Right cardiac atrium (tissue), 5 donors: ENCODE measurements at regions not wholly inside any gene's neighbourhood (a gene's known extent, or its start where the extent isn't known, plus 50 kb on each side); places are given as distances from the start of the nearest gene placed in this dataset.

ENCODE experiments used
- ATAC-seq, 2 donors: fragments of 200-7000 bp; cut with Tn5 transposase; one replicate each; pipeline versions ENCODE4 v1.8.0 to v1.9.1; 2020; ENCODE audit warnings: moderate library complexity in 2 of 2, mild to moderate bottlenecking in 1 of 2
- DNase-seq, 3 donors: peaks; one replicate each; pipeline ENCODE4 v3.0.0-alpha.2; 2020
- H3K27ac ChIP-seq: one replicate; pipeline ENCODE4 v1.5.1; 2013; ENCODE audit warnings: mild to moderate bottlenecking, low read length, control low read depth, moderate library complexity
- H3K27me3 ChIP-seq: one replicate; pipeline ENCODE4 v1.6.1; 2013; ENCODE audit not compliant: control insufficient read depth, insufficient read depth
- H3K4me1 ChIP-seq: one replicate; pipeline ENCODE4 v1.6.1; 2013; ENCODE audit warnings: low read length; ENCODE audit not compliant: control insufficient read depth, insufficient read depth
- H3K4me3 ChIP-seq: one replicate; pipeline ENCODE4 v1.5.1; 2013; ENCODE audit warnings: low read length, control low read depth
- H3K9me3 ChIP-seq: one replicate; pipeline ENCODE4 v1.6.1; 2013; ENCODE audit warnings: low read length; ENCODE audit not compliant: control insufficient read depth
- WGBS: extraction: QIAGEN DNeasy Blood & Tissue Kit; methylation state at CpG from one replicate; pipeline ENCODE4 v1.1.7; 2013; 5-methylcytosine and 5-hydroxymethylcytosine counted together
- intact Hi-C, 4 donors: fragments of 100-400 bp; cut with DNase I; formaldehyde crosslinking; loops; one replicate each; pipeline versions ENCODE4 v1.11.0 to v1.14.0; 2022 to 2023
- donor health status: healthy with polysubstance abuse.
- donor health status: DM: no; HTN: yes; CAD: no.
- donor health status: DM: no; HTN: no; CAD: no.
- donor health status: DM: no; HTN: yes; CAD: no; lungs with severe emphysema.
- donor health status: DM: yes; HTN: yes; CAD: no.

DNA sequence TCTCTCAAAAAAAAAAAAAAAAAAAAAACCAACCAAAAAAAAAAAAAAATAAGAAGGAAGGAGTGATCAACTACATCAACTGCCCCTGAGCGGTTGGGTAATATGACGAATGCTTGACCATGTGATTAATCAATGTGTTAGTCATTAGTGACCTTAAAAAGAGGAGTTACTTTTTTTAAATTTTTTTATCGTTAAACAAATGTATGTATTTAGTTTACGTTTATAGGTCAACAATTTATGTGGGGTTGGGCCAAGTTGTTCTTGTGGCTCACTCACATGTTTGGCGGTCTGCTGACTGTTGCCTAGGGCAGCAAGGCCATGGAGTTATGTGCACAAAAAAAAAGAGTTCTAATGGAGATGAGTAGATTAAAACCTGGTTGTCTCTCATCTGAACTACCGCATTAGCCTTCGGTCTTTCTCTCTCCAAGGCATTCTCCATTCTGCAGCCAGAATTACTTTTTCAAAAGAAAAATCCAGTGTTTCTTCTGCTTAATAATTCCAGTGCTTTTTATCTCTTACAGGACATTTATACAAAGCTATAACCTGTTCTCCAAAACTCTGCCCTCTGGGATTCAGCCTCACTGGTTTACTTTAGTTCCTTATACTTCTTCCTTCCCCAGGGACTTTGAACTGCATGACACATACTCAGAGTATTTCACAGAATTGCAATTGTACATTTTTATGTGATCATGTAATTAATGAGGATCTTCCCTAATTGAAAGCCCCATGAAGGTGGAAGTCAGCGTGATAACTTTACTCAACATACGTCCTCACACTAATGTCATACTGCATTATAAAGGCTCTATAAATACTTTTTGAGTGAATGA, 505.5 kb downstream of the ANKRD50 start:
- H3K4me3 ChIP-seq, result no peak overlapping the region
- WGBS, result 96% methylated on average over 9 of the region's 9 CpGs
- no peak overlapping the region for H3K27ac ChIP-seq
- intact Hi-C loops, result no loop called here
- no peak for DNase-seq
- no peak for ATAC-seq
- no peaks in the 10 kb centered on the region for H3K9me3 ChIP-seq
- H3K4me1 ChIP-seq, result no peaks in the 10 kb centered on the region
- H3K27me3 ChIP-seq, result no peaks in the 10 kb centered on the region

DNA sequence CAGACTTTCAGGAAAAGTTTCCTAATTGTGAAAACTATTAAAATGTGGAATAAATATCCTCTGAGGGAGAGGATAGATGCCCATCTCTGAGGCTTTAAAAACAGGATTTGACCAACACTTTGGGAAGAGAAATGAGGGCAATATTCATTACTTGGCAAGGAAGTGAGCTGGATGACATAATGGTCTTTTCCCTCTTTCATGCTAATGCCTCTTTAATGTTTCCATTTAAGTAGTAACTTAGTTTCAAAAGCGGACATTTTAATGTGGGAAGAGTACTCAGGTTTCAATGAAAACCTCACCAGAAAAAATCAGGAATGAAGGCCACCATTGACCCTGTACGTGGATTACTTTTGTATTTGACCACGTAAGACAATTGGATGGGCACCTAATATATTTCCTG, 503.3 kb downstream of the ANKRD50 start:
- DNase-seq (no peak), ATAC-seq (no peak)
- intact Hi-C loops, result no loop called here
- WGBS, result 89% methylated on average over 3 of the region's 3 CpGs
- H3K9me3 ChIP-seq, result no peaks in the 10 kb centered on the region
- no peak overlapping the region for H3K27ac ChIP-seq
- H3K27me3 ChIP-seq, result no peaks in the 10 kb centered on the region
- no peaks in the 10 kb centered on the region for H3K4me1 ChIP-seq
- H3K4me3 ChIP-seq, result no peak overlapping the region

DNA sequence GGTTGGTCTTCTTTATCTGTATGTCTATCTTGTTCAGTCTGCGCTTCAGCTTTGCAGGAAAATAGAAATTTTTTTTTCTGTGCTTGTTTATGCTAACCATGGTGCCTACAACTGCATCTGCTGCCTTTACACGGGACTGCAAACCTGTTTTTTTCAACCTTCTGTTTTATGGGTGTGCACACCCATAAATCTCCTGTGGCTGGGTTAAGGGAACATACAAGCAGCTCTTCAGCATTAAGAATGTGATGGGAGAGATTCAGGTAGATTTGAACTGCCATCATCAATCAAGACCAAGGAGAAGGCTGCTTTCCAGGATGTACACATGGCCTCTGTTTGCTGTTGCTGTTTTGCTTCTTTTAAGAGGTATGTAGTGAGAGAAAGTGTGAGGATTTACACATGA, 502.9 kb downstream of the ANKRD50 start:
- no peaks in the 10 kb centered on the region for H3K9me3 ChIP-seq
- no peak overlapping the region for H3K27ac ChIP-seq
- no peaks in the 10 kb centered on the region for H3K27me3 ChIP-seq
- ATAC-seq (no peak), DNase-seq (no peak)
- intact Hi-C loops, result no loop called here
- WGBS, result 91% methylated on average over 2 of the region's 2 CpGs
- H3K4me1 ChIP-seq, result no peaks in the 10 kb centered on the region
- no peak overlapping the region for H3K4me3 ChIP-seq

DNA sequence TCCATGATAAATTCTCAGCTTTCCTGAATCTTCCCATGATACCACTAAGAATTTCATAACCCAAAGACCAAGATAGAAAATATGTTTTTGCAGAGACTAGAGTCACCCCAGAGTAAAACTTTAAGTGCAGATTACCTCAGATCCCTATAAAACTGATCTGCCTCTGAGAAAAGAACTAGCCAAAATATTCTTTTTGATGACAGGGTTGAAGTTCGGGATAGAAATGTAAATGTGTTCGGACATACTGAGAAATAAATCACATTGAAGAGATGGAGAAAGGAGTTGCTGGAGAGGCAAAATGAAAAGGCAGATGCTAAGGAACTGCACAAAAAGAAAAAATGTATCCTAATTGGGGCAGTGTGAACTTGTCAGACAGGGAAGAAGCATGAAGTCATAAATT, 501.8 kb downstream of the ANKRD50 start:
- Histone ChIP-seq H3K27ac (no peak overlapping the region), H3K4me3 (no peak overlapping the region), H3K4me1 (no peaks in the 10 kb centered on the region), H3K27me3 (no peaks in the 10 kb centered on the region), H3K9me3 (no peaks in the 10 kb centered on the region)
- DNase-seq (no peak), ATAC-seq (no peak)
- intact Hi-C loops, result no loop called here
- WGBS, result 97% methylated on average over 2 of the region's 2 CpGs

DNA sequence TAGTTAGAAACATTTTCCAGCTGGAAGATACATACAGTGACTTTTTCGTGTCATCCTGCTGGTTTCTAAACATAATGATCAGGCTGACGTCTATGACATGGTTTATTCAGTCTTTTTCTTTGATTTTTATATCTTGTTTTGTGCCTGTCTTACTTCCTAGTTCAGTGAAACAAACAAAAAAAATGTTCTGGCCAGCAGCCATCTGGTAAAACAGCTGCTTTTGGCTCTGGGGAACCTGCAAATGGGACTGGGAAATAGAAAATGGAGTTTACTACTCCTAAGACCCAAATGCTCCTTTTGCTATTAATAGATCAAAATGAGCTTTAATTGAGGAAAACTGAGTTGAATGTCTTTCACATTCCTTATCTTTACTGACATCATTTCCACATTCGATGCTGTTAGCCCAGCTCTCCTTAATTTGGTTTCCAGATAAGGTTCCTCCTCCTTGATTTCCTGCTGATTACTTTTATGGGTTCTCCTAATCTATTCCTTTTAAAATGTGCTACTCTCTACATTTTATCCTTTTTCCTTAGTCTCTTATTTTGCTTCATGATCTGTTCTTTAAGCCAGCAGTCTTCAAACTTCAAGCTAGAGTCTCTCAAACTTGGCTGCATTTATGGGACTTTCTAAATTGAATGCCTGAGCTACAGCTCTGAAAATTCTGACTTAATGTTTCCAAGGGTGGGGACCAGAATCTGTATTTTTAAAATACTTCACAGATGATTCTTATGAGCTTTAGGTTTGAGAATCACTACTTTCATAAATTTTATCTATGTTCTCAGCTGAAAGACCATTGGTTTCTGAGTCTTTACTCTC, 499.5 kb downstream of the ANKRD50 start:
- no peaks in the 10 kb centered on the region for H3K4me1 ChIP-seq
- DNase-seq (peak in 1 of 3 donors; percentile 16), ATAC-seq (peak in 1 of 2 donors; percentile 29)
- no peak overlapping the region for H3K4me3 ChIP-seq
- no peaks in the 10 kb centered on the region for H3K9me3 ChIP-seq
- intact Hi-C loops, result no loop called here
- H3K27ac ChIP-seq, result no peak overlapping the region
- H3K27me3 ChIP-seq, result no peaks in the 10 kb centered on the region
- WGBS, result 27% methylated on average over 3 of the region's 3 CpGs

DNA sequence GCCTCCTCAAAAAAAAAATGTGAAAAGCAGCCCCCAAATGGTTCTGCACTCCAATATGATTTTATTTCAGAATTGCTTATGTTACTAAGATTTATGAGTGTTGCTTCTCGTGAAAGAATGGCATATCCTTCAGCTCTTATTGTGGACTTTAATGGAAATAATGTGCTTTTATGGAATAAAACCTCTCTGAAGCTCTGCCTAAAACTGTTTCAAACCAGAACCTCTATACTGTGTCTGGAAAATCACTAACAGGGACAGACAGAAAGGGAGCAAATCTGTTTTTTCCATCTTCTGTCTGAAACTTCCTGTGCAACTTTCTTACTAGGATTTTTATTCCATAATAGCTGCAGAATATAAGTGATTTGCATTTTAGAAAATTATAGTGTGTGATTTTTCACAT, 493.1 kb downstream of the ANKRD50 start:
- Histone ChIP-seq H3K27ac (no peak overlapping the region), H3K9me3 (no peaks in the 10 kb centered on the region), H3K4me1 (no peaks in the 10 kb centered on the region), H3K4me3 (no peak overlapping the region), H3K27me3 (no peaks in the 10 kb centered on the region)
- DNase-seq (no peak), ATAC-seq (no peak)
- 68% methylated on average over 1 of the region's 1 CpG for WGBS
- intact Hi-C loops, result no loop called here

DNA sequence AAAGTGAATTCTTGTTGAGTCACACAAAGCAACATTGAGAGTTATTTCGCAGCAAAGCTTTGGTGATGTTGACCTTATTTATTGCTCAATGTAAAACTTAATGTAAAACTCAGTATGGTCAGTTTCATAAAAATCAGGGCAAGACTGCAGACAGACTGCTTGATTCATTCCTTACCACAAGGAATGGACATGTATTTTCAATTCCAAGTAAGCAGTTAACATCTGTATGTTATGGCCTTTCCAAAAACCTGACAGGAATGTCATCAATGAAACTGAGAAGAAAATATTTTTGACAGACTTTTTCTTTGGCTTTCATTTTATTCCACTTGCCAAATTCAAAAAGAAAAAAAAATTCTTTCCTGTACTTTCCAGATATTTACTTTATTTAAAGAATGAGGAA, 488.3 kb downstream of the ANKRD50 start:
- whole genome bisulfite sequencing, result 95% methylated on average over 1 of the region's 1 CpG
- Histone ChIP-seq H3K9me3 (no peaks in the 10 kb centered on the region), H3K4me1 (no peaks in the 10 kb centered on the region), H3K27me3 (no peaks in the 10 kb centered on the region), H3K4me3 (no peak overlapping the region), H3K27ac (no peak overlapping the region)
- no peak for DNase-seq
- intact Hi-C loops, result no loop called here
- no peak for ATAC-seq

DNA sequence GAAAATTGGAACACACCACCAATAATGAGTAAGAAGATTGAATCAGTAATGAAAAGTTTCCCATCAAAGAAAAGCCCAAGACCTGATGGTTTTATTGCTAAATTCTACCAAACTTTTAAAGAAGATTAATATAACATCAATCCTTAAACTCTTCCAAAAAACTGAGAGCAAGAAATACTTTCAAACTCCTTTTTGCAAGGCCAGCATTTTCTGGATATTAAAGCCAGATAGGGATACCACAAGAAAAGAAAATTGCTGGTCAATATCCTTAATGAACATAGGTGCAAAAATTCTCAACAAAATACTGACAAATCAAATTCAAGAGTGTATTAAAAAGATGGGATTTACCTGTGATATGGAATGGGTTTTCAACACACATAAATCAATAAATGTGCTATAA, 484.6 kb downstream of the ANKRD50 start:
- no peaks in the 10 kb centered on the region for H3K4me1 ChIP-seq
- H3K27me3 ChIP-seq, result no peaks in the 10 kb centered on the region
- no peak overlapping the region for H3K27ac ChIP-seq
- no peaks in the 10 kb centered on the region for H3K9me3 ChIP-seq
- no peak for ATAC-seq
- H3K4me3 ChIP-seq, result no peak overlapping the region
- DNase-seq, result no peak
- intact Hi-C loops, result no loop called here

DNA sequence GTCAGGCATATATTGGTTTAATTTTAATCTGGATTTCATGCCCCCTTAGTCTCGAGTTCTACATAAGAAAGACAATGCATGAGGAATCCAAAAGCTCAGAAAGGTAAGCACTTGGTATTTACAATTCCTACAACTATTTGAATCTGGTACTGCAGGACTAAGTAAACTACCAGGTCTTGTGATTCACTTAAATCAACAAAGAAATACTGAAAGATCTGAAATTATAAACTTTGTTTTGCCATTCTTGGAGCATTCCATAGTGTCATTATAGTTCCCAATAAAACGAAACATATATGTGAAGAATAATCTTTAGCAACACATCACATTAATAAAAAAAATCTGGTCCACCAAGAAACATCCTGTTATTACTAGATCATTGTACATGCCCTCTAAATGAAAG, 482.3 kb downstream of the ANKRD50 start:
- no peaks in the 10 kb centered on the region for H3K4me1 ChIP-seq
- no peak overlapping the region for H3K4me3 ChIP-seq
- WGBS, result 70% methylated on average over 2 of the region's 2 CpGs
- H3K27ac ChIP-seq, result no peak overlapping the region
- ATAC-seq, result no peak
- H3K27me3 ChIP-seq, result no peaks in the 10 kb centered on the region
- DNase-seq, result no peak
- intact Hi-C loops, result no loop called here
- H3K9me3 ChIP-seq, result no peaks in the 10 kb centered on the region

DNA sequence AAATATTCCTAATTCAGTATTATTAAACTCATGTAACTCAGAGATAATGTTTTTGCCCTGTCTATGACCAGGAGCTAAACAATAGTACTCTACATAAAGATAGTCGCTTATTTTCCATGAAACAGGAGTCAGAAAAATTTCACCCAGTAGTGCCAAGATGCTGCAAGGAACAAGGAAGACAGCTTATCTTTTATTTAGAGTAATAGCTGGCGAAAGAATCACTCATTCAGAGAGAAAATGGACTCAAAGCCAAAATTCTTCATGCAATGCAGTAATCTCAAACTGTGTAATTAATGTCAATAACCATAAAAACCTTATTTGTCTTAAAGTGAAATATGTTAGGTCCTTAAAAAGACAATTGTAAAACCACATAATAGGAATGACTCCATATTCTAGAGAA, 477.8 kb downstream of the ANKRD50 start:
- WGBS, result 35% methylated on average over 2 of the region's 2 CpGs
- DNase-seq (no peak), ATAC-seq (peak; percentile 50 to 72)
- intact Hi-C loops, result no loop called here
- no peaks in the 10 kb centered on the region for H3K4me1 ChIP-seq
- no peak overlapping the region for H3K4me3 ChIP-seq
- H3K27me3 ChIP-seq, result no peaks in the 10 kb centered on the region
- H3K27ac ChIP-seq, result no peak overlapping the region
- no peaks in the 10 kb centered on the region for H3K9me3 ChIP-seq

DNA sequence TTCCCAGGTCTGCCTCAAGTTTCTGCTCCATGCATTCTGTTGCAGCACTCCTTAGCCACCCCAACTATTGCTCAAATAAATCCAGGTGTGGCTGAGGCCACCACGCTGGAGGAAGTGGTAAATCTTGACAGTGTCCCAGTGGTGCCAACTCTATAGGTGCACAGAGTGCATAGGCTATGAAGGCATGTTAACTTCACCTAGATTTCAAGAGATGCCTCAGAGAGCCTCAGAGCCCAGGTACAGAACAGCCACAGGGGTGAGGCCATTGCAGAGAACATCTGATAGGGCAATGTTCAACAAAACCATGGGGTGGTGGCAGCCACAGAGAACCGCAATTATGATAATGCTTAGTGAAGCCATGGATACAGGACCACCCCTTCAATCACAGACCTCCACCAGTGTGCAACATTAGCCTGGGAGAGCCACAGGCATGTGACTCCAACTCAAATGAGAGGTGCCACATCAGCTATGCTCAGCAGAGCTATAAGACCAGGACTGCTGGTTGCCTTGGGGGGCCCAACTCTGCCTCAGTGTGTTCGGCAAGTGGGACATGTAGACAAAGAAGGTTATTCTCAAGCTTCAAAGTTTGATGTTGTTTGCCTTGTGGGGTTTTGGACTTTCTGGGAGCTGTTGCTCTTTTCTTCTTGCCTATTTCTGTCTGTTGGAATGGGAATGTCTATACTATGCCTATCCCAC, 468.7 kb downstream of the ANKRD50 start:
- WGBS, result 80% methylated on average over 3 of the region's 3 CpGs
- DNase-seq, result no peak

More for the DNA sequence above, 468.7 kb downstream of the ANKRD50 start:
- Histone ChIP-seq H3K27ac (no peak overlapping the region), H3K9me3 (no peaks in the 10 kb centered on the region), H3K27me3 (no peaks in the 10 kb centered on the region), H3K4me1 (no peaks in the 10 kb centered on the region), H3K4me3 (no peak overlapping the region)
- intact Hi-C loops, result no loop called here
- ATAC-seq, result no peak
